Immature natural killer cell (primary cell): ENCODE measurements at regions not wholly inside any gene's neighbourhood (a gene's known extent, or its start where the extent isn't known, plus 50 kb on each side); places are given as distances from the start of the nearest gene placed in this dataset.

Source experiments
- DNase-seq, 3 donors: peaks; one replicate each; pipeline ENCODE4 v3.0.0; 2022; ENCODE audit warnings: mixed read lengths in 1 of 3
- H3K27ac Mint-ChIP-seq, 6 donors: one replicate each; pipeline ENCODE4 v1.8.0; 2020; ENCODE audit warnings: mixed read lengths in 6 of 6, mild to moderate bottlenecking in 5 of 6, inconsistent platforms in 4 of 6, moderate library complexity in 3 of 6
- H3K27me3 Mint-ChIP-seq, 3 donors: one replicate each; pipeline ENCODE4 v1.8.0; 2020 to 2021; ENCODE audit warnings: low read depth in 3 of 3, mild to moderate bottlenecking in 3 of 3, mixed read lengths in 3 of 3, moderate library complexity in 3 of 3, inconsistent platforms in 1 of 3
- H3K36me3 Mint-ChIP-seq, 3 donors: one replicate each; pipeline ENCODE4 v1.8.0; 2020; ENCODE audit warnings: mixed read lengths in 3 of 3, inconsistent platforms in 2 of 3, mild to moderate bottlenecking in 2 of 3
- H3K4me1 Mint-ChIP-seq, 2 donors: one replicate each; pipeline ENCODE4 v1.8.0; 2020; ENCODE audit warnings: inconsistent platforms in 2 of 2, mild to moderate bottlenecking in 2 of 2, mixed read lengths in 2 of 2, moderate library complexity in 1 of 2
- H3K4me3 Mint-ChIP-seq, 5 donors: one replicate each; pipeline ENCODE4 v1.8.0; 2020; ENCODE audit warnings: mild to moderate bottlenecking in 5 of 5, mixed read lengths in 5 of 5, inconsistent platforms in 3 of 5, moderate library complexity in 3 of 5
- H3K9me3 Mint-ChIP-seq, 6 donors: one replicate each; pipeline ENCODE4 v1.8.0; 2020; ENCODE audit warnings: mild to moderate bottlenecking in 6 of 6, mixed read lengths in 6 of 6, inconsistent platforms in 4 of 6, moderate library complexity in 3 of 6

- Mint-ChIP-seq H3K36me3 (peaks cover 0 to 2% (median 0%) of the 10 kb centered on the region in 3 donors), H3K4me3 (no peak overlapping the region), H3K4me1 (no peaks in the 10 kb centered on the region), H3K27me3 (peaks cover 0 to 4% (median under 1%) of the 10 kb centered on the region in 3 donors), H3K9me3 (peaks cover 1 to 12% (median 2%) of the 10 kb centered on the region in 6 donors), H3K27ac (no peak overlapping the region)
- DNase-seq, result no peak
Measured at GRCh38 chr5:162473041-162473714, 405.6 kb downstream of the GABRG2 start.

- Mint-ChIP-seq H3K36me3 (no peaks in the 10 kb centered on the region), H3K9me3 (peaks cover 0 to 10% (median 2%) of the 10 kb centered on the region in 6 donors), H3K4me1 (no peaks in the 10 kb centered on the region), H3K27me3 (peaks cover 0 to 4% (median 0%) of the 10 kb centered on the region in 3 donors), H3K4me3 (no peak overlapping the region), H3K27ac (no peak overlapping the region)
- DNase-seq, result no peak
Measured at GRCh38 chr5:162474239-162474638, 406.7 kb downstream of the GABRG2 start.

- Mint-ChIP-seq H3K9me3 (peaks cover 6 to 14% (median 7%) of the 10 kb centered on the region in 6 donors), H3K4me3 (no peak overlapping the region), H3K36me3 (no peaks in the 10 kb centered on the region), H3K27ac (no peak overlapping the region), H3K27me3 (no peaks in the 10 kb centered on the region), H3K4me1 (no peaks in the 10 kb centered on the region)
- no peak for DNase-seq
Measured at GRCh38 chr5:162484095-162484494, 416.5 kb downstream of the GABRG2 start.

- no peak overlapping the region for H3K27ac Mint-ChIP-seq
- no peaks in the 10 kb centered on the region for H3K4me1 Mint-ChIP-seq
- no peak for DNase-seq
- no peaks in the 10 kb centered on the region for H3K27me3 Mint-ChIP-seq
- no peak overlapping the region for H3K4me3 Mint-ChIP-seq
- H3K9me3 Mint-ChIP-seq, result peaks cover 6 to 14% (median 7%) of the 10 kb centered on the region in 6 donors
- no peaks in the 10 kb centered on the region for H3K36me3 Mint-ChIP-seq
Measured at GRCh38 chr5:162484986-162485385, 417.4 kb downstream of the GABRG2 start.

GRCh38 chr5:162485666-162486292 lies 418.2 kb downstream of the GABRG2 start:
- DNase-seq, result no peak
- Mint-ChIP-seq H3K27me3 (no peaks in the 10 kb centered on the region), H3K4me1 (no peaks in the 10 kb centered on the region), H3K36me3 (no peaks in the 10 kb centered on the region), H3K4me3 (no peak overlapping the region), H3K9me3 (peaks cover 6 to 14% (median 7%) of the 10 kb centered on the region in 6 donors), H3K27ac (no peak overlapping the region)

- Mint-ChIP-seq H3K4me1 (no peaks in the 10 kb centered on the region), H3K9me3 (peaks cover 4 to 9% (median 8%) of the 10 kb centered on the region in 6 donors), H3K36me3 (no peaks in the 10 kb centered on the region), H3K27me3 (no peaks in the 10 kb centered on the region), H3K4me3 (no peak overlapping the region), H3K27ac (no peak overlapping the region)
- no peak for DNase-seq
Measured at GRCh38 chr5:162487528-162488525, 420.3 kb downstream of the GABRG2 start.

GRCh38 chr5:162496100-162496808 lies 428.7 kb downstream of the GABRG2 start:
- Mint-ChIP-seq H3K36me3 (no peaks in the 10 kb centered on the region), H3K27ac (no peak overlapping the region), H3K4me3 (no peak overlapping the region), H3K4me1 (no peaks in the 10 kb centered on the region), H3K9me3 (peaks cover 0 to 26% (median 3%) of the 10 kb centered on the region in 6 donors), H3K27me3 (no peaks in the 10 kb centered on the region)
- no peak for DNase-seq

GRCh38 chr5:162497455-162497854 lies 429.9 kb downstream of the GABRG2 start:
- Mint-ChIP-seq H3K36me3 (no peaks in the 10 kb centered on the region), H3K27me3 (no peaks in the 10 kb centered on the region), H3K4me1 (no peaks in the 10 kb centered on the region), H3K9me3 (peaks cover 3 to 30% (median 6%) of the 10 kb centered on the region in 6 donors), H3K27ac (no peak overlapping the region), H3K4me3 (no peak overlapping the region)
- no peak for DNase-seq

GRCh38 chr5:162502780-162503179 lies 435.2 kb downstream of the GABRG2 start:
- peaks cover 0 to 13% (median 10%) of the 10 kb centered on the region in 6 donors for H3K9me3 Mint-ChIP-seq
- H3K27ac Mint-ChIP-seq, result no peak overlapping the region
- no peak overlapping the region for H3K4me3 Mint-ChIP-seq
- H3K27me3 Mint-ChIP-seq, result no peaks in the 10 kb centered on the region
- no peaks in the 10 kb centered on the region for H3K36me3 Mint-ChIP-seq
- H3K4me1 Mint-ChIP-seq, result no peaks in the 10 kb centered on the region
- DNase-seq, result no peak

GRCh38 chr5:162503796-162504195 lies 436.2 kb downstream of the GABRG2 start:
- no peak for DNase-seq
- H3K27ac Mint-ChIP-seq, result no peak overlapping the region
- peaks cover 0 to 13% (median 10%) of the 10 kb centered on the region in 6 donors for H3K9me3 Mint-ChIP-seq
- H3K4me1 Mint-ChIP-seq, result no peaks in the 10 kb centered on the region
- H3K36me3 Mint-ChIP-seq, result no peaks in the 10 kb centered on the region
- H3K4me3 Mint-ChIP-seq, result no peak overlapping the region
- no peaks in the 10 kb centered on the region for H3K27me3 Mint-ChIP-seq

GRCh38 chr5:162512935-162513565 lies 445.5 kb downstream of the GABRG2 start:
- no peak overlapping the region for H3K4me3 Mint-ChIP-seq
- H3K4me1 Mint-ChIP-seq, result no peaks in the 10 kb centered on the region
- peaks cover 8 to 27% (median 15%) of the 10 kb centered on the region in 6 donors for H3K9me3 Mint-ChIP-seq
- no peak overlapping the region for H3K27ac Mint-ChIP-seq
- H3K36me3 Mint-ChIP-seq, result no peaks in the 10 kb centered on the region
- no peaks in the 10 kb centered on the region for H3K27me3 Mint-ChIP-seq
- no peak for DNase-seq

- H3K4me1 Mint-ChIP-seq, result no peaks in the 10 kb centered on the region
- DNase-seq, result no peak
- no peaks in the 10 kb centered on the region for H3K36me3 Mint-ChIP-seq
- peaks cover 0 to under 1% (median 0%) of the 10 kb centered on the region in 3 donors for H3K27me3 Mint-ChIP-seq
- peaks cover 8 to 30% (median 19%) of the 10 kb centered on the region in 6 donors for H3K9me3 Mint-ChIP-seq
- H3K27ac Mint-ChIP-seq, result no peak overlapping the region
- no peak overlapping the region for H3K4me3 Mint-ChIP-seq
Measured at GRCh38 chr5:162514116-162514515, 446.5 kb downstream of the GABRG2 start.

GRCh38 chr5:162520878-162521277 lies 453.3 kb downstream of the GABRG2 start:
- Mint-ChIP-seq H3K27me3 (peaks cover 0 to 3% (median 0%) of the 10 kb centered on the region in 3 donors), H3K36me3 (peaks cover 0 to 6% (median 0%) of the 10 kb centered on the region in 3 donors), H3K4me3 (no peak overlapping the region)

More at GRCh38 chr5:162520878-162521277, 453.3 kb downstream of the GABRG2 start:
- DNase-seq, result no peak
- no peak overlapping the region for H3K27ac Mint-ChIP-seq
- peaks cover 13 to 50% (median 25%) of the 10 kb centered on the region in 6 donors for H3K9me3 Mint-ChIP-seq
- no peaks in the 10 kb centered on the region for H3K4me1 Mint-ChIP-seq
